ENCODE measurements at regions not wholly inside any gene's neighbourhood (a gene's known extent, or its start where the extent isn't known, plus 50 kb on each side); places are given as distances from the start of the nearest gene placed in this dataset.

DNA sequence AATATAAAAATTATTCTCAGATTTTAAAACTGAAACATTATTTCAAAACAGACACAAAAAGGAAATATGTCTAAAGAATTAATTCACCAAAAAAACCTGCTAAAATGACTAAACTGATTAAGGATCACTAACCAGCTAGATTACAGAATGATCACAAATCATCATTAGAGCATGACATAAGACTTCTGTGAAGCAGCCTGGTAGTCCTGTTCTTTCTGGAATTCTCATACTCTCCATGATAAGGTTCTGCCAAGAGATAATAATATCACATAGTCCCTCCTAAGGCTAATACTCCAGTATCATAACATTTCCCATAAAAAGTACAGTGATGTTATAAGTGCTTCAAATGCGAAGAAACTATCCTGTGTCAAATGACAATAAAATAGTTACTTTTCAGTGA lies 1814.9 kb downstream of the SLITRK5 start:
- no peak for TF ChIP-seq CTCF (conservative IDR thresholded peaks at IDR 0.05; ENCODE audit: low read depth in 2 of 2)
- TF ChIP-seq ZNF331 (CRISPR knock-in tag; IDR thresholded peaks at IDR 0.05; ENCODE audit: low read depth) = no peak
- TF ChIP-seq EZH2phosphoT487 (IDR thresholded peaks at IDR 0.05; ENCODE audit: unreplicated experiment) = no peak

All from GM23338 (cell line).